Activated CD8-positive, alpha-beta memory T cell treated with anti-CD3 and anti-CD28 coated beads, Interleukin-2, amount 50 U/mL, for 4 hours (primary cell): ENCODE measurements at regions not wholly inside any gene's neighbourhood (a gene's known extent, or its start where the extent isn't known, plus 50 kb on each side); places are given as distances from the start of the nearest gene placed in this dataset.

Experiments used
- DNase-seq: peaks from one replicate; pipeline ENCODE4 v3.0.0-alpha.2; 2020

DNA sequence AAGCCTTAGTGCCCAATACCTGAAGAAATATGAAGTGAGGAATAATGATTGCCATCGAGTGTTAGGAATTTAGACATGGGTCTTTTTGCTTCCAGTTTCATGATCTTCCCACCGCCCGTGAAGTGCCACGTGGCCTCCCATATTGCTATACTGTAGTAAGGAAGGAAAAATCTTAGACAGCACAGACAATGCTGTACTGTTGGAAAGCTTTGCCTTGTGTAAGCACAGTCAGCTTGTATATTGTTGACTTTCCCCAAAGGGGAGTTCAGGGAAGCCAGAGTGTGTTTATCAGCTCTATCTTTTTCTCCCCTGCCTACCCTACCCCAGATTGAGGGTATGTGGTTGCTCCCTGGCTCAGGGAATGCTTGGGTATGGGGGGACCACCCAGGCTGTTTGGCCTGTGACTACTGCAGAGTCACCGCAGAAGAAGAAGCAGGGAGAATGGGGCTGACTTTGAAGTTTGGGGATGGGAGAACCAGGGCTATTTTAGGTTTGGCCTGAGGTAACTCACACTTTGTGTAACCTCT is 161.8 kb upstream of the MEF2C start:
- no peak for DNase-seq

DNA sequence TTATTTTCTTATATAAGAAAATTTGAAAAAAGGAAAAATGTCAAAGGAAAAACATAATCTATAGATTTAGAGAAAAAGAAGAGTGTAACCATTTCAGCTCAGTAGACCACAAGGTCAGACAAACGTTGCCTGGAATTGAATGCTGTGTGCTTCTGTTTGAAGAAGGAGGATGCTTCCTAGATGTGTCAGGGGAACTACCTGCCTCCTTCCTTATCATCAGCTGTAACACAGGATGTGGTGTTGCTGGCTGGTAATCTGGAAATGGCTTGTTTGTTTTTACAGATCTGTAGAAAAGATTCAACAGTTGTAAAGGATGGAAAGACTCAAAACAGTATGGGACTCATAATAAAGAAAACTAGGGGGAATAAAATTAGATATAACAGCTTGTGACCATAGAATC is 160.7 kb upstream of the MEF2C start:
- DNase-seq, result no peak

DNA sequence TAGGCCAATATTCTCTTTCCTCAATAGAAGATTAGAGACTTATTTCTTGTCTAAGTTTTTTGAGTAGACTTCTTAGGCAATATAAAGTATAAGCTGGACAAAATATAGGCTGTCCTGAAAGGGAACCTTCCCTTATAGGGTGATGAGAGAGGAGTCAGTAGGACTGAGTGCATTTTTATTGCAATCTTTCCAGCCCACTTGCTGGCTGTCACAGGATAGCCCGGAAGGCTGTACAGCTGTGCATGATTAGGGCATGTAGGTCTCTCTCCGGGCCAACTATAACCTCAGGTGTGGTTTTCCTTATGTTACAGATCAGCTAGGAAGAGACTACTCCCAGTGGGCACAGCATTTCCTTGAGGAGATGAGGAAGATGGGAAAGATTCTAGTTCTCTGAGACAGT is 159.8 kb upstream of the MEF2C start:
- DNase-seq, result no peak

DNA sequence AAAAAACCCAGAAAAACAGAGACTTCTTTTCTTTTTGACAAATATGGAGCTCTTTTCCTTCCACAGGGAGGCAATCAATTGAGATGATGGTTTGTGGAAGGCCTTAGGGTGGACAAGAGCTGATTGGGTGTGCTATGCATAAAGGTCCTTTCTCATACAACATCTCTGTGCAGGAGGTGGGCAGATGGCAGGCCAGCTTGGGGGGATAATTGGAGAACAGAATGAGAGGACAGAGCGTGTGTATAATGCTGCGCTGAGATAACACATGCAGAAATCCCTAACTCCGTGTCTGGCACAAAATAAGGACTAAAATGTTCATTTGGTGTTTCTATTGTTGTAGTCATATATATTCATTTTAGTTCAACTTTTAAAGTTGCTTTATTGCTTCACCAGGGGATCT is 159.0 kb upstream of the MEF2C start:
- DNase-seq, result no peak

DNA sequence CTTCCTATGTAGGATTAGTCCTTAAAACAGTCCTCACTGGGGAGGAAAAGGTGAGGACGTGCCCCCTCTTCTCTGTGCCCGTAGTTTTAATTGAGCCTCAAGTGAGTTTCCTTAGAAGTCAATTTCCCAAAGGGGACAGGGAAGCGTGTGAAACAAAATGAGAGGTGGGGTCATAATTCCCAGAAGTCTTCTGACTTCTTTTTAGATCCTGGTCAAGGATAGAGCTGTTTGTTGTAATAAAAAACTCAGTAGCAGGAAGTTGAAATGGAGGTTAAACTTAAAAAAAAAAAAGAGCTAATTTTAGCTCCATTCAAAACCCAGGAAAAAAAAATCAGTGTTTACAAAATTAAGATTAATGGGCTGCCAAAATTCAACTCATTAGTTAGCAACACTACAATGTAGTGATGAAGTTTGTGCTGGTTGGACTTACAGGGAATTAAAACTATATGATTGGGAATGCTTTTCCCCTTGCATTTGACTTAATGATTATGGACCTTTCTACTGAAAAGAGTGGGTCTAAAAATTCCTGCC is 158.3 kb upstream of the MEF2C start:
- DNase-seq, result no peak

DNA sequence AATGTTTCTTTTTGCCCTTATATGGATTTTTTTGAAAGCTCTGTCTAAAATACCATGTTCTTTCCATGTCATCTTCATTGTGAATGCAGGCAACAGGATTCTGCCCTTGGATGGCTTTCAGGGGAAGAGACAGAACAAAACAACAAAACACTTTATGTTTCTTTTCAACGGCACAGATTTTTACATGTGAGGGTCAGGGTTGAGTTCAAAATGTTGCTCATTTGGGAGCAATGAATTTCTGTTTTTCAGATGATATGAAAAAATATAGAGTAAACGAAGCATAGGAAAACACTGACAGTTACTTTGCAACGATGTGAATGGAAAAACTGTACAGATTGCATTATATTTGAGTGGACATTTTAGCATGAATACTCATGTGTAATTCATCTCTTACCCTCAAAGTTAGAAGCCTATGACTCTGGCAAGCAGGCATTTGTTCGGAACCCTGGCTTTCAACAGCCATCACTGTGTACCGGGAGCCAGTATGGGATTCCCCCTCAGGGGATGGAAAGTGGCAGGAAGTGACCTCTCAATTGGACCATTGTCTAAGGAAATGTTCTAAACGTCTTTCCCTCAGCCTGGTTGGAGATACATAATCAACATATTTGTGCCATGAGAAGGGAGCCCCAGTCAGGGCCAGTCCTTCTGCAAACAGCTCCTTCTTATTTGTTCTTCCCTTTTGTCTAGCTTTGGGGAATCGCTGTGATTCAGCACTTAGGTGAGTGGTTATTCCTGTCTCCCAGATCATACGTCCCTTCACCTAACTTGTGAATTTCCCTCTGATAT is 153.9 kb upstream of the MEF2C start:
- DNase-seq, result no peak

DNA sequence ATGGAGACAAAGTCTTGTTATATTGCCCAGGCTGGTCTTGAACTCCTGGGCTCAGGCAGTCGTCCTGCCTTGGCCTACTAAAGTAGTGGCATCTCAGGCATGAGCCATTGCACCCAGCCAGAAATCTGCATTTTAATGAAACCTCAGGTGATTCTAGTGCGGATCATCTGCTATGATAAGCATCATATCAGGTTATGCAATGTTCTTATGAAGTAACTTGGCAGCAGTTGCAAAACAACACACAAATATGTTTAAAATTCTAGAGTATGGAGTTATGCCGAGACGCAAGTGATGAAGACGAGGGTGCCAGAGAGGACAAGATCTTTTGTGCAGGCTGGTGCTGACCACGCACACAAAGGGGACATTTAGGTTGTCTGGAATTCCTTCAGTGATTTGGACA is 153.2 kb upstream of the MEF2C start:
- no peak for DNase-seq

DNA sequence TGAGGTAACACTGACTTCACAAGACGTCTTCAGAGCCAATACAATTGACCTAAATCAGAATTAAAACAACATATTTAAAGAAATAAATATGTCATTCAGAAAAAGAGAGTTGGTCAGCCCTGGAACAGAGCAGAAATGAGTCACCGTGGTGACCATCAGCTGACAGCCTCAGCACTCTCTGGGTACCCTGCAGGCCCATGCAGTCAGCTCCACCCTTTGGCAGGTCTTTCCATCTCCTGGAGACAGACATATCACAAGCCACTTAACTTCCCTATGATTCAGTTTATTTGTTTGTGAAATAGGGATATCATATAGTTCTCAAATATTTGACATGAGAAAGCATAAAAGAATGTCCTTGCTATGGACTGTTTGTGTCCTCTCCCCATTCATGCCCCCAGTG is 151.6 kb upstream of the MEF2C start:
- DNase-seq, result no peak

DNA sequence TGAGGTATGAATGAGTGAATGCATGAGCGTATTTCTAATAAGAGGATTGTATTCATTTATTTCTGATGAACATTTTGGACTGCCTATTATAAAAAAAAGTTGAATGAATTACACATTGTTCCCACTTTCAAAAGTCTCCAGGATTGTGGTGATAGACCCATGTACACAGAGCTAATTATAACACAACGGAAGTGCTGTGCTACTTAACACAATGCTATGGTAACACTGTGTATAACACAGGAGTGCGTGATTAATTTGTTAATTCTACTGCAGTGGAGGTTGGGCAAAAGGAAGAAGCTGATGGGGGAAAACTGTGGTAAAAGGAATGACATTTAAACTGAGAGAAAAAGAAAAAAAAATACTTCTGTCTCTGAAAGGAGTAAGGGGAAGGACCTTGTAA is 147.8 kb upstream of the MEF2C start:
- no peak for DNase-seq

DNA sequence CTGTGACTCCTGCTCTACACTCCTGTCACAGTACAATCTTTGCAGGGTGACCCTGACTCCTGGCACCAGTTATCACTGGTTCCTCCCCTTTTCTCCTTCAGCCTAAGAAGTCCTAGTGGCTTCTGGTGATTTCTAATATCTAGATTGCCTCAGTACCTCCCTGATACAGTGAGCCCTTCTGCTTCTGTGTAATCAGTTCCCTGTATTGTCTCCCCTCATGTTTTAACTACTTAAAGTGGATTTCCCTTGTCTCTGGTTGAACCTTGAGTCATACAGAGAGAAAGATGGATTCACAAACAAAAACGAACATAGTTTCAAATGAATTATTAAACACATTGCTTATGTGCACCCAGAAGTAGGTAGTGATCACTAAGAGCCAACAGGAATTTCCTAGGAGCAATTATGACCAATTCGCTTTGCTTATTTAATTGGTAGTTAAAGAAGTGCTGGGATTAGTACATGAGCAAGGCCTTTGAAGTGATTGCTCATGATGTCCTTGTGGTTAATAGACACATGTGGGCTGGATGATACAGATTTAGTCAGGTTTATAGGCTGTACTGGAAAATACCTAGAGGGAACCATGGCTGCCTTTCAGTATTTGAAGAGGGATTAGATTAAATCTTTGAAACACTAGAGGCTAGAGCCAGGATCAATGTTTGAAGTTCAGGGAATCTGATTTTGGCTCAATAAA is 145.8 kb upstream of the MEF2C start:
- no peak for DNase-seq

DNA sequence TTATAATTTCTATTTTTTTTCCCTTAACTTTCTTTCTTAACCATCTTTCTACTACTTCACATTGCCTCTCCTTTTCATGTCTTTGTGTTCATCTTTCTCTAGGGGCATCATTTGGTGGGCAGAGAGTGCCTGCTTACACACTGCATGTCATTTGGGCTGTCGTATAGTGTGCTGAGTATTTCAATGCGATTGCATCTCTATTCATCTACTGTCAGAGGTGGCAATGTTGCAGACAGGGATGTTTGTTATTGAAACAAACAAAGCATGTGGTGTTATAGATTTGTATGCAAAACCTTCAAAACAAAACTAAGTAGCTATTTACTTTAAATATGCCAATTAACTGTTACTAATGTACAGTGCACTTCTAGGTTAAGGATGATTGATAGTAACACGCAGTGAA is 141.1 kb upstream of the MEF2C start:
- DNase-seq, result no peak

DNA sequence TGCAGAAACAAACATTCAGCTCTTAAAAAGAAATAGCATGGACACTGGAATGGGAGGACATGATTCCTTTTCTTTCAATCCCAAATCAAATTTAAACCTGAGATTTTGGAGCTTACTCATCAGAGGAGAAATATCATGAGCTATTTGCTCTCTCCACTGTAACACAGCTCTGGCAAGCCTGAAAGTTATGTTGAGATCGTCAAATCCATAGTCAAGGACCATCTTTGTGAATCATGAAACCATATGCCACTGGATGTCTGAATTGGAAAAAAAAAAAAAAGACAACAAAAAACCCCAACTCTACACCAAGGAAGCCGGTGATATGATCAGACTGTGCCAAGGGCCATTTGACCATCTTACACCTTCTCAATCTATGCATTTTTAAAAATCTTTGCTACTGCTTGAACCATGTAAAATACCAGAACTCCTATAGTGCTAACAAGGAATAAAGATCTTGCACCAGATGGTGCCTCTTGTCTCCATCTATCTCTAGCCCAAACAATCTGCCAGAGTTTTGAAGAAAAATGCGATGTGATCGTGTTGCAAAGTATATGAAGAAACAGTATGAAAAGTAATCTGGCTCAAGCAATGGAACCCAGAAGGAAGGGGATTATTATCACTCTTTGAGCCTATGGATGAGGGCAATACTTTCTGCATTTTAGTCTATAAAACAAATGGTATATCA is 138.1 kb upstream of the MEF2C start:
- no peak for DNase-seq

DNA sequence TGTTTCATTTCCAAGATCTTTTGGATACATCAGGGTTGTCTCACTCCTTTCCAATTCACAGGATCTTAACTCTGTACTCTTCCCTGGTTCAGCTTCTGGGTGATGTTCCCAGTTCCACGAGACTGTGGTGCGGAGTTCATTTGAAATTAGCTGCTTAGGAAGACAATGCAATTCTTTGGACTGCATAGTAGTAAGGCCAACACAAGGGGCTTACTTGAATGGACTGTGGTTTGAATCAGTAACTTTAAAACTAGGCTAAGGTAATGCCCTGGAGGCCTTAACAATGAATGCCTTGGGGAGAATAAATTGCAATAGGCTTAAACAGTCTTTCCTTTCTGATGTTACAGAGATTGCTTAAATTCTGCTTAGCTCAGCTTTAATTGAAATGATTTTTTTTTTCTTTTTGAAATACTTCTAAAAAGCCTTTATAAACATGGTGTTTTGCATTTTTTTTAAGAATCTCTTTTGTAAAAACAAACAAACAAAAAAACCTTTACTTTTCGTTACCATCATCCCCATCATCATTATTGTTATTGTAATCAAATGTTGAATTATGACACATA is 133.8 kb upstream of the MEF2C start:
- no peak for DNase-seq

DNA sequence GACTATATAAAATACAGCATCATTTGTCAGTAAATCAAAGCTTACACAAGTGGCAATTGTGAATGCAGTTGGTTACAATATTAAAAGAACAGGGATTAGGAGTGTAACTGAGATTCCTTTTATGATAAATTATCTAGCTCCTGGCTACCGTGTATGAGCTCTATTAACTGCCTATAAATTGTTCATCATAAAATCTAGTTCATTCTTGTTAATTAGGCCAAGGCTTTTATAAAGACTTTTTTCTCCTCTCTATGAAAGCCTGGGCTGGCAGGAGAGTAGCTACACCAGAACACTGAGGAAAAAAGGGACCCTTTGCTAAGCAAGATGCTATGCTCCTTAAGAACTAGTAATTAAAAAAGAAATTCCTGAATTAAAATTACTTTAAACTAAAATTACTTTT is 132.4 kb upstream of the MEF2C start:
- DNase-seq, result no peak

DNA sequence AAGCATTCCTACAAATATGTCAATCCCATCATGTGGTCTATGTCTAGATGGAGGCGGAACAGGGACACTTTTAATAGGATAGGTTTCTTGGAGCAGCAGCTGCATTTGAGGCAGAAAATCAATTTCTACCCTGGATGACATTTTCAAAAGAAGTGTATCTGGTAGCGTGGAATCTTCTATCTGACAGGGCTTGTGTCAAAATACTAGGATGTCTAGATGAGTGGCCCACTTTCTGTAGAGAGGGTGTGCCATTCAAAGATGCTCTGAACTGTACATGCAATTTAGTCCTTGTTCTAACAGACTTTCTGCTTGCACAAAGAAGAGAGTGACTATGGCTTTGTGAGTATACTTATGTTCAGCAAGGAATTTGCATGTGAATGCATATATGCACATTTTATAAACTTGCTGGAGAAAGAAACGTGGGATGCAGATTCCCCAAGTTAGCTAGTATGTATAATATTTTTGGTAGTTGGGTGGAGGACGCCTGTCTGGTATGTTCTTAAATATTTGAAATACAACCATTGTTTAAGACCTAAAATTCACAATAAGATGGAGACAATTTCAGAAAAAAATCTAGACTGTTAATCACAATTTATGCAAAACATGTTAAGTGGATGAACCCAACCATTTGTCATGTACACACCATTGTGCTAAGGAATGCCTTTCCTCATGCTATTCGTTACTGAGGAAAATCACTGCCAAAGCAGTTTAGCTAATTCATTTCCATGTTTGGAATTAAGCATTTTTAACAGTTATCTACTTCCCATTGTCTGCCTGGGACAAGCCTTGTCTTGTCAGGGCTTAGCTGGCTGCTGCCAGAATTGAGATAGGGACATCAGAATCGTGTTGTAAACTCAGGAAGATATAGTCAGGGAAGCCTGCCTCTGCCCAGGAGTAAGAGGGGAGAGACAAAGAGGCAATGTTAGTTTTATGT is 129.1 kb upstream of the MEF2C start:
- no peak for DNase-seq

DNA sequence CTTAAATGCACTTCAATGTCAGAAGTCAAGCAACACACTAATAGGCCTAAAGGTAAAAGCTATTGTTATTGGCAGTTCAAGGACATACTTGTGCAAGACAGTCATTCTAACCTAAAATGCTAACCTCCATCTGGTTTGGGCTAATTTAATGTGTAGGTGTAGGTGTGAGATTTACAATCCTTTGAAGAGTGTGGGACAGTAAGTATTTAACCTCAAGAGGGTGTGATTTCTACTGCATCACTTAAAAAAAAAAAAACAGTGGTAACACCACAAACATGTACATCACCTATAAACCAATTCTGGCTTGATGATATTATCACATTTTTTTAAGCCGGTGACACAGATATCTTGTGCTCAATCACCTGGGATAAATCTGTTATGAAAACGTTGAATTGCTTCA is 127.5 kb upstream of the MEF2C start:
- DNase-seq, result no peak

DNA sequence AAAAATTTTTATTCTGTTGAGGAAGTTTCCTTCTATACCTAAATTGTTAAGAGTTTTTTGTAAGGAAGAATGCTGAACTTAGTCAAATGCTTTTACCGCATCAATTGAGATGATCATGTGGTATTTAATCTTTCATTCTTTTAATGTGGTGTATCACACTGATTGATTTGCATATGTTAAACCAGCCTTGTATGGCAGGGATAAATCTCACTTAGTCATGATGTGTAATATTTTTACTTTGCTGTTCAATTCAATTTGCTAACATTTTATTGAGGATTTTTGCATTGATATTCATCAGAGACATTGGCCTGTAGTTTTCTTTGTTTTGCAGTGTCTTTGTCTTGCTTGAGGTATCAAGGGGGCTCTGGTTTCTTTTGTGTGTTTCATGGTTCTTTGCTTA is 125.3 kb upstream of the MEF2C start:
- no peak for DNase-seq

DNA sequence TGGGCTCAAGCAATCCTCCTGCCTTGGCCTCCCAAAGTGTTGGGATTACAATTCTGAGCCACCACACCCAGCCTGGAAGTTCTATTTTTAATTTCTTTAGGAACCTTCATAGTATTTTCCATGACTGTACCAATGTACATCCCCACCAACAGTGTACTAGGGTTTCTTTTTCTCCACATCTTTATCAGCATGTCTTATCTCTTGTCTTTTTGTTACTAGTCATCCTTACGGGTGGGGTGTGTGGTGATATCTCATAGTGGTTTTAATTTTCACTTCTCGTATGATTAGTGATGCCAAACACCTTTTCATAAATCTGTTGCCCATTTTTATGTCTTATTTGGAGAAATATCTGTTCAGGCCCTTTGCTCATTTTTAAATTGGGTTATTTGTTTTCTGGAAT is 123.0 kb upstream of the MEF2C start:
- no peak for DNase-seq

DNA sequence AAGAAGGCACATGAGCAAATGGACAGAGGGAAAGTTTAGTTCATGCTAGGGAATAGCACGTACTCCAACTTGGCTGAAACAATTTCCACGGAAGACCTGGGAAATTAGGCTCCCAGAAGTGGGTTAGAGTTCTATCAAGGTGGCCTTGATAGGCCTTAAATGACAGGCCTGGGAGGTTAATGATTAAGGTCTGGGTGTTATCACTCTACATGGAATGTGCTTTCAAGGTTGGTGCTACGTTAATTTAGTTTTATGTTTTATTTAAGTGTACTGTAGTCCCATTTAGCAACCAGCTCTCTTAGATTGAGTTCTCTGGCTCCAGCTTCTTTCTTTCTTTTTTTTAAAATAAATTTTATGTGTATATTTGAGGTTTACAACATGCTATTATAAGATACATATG is 121.4 kb upstream of the MEF2C start:
- no peak for DNase-seq

DNA sequence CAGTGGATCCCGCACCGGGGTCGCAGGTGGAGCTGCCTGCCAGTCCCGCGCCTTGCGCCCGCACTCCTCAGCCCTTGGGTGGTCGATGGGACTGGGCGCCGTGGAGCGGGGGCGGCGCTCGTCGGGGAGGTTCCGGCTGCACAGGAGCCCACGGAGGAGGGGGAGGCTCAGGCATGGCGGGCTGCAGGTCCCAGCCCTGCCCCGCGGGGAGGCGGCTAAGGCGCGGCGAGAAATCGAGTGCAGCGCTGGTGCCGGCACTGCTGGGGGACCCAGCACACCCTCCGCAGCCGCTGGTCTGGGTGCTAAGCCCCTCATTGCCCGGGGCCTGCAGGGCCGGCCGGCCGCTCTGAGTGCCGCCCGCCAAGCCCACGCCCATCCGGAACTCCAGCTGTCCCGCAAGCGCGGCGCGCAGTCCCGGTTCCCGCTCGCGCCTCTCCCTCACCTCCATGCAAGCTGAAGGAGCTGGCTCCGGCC is 120.6 kb upstream of the MEF2C start:
- DNase-seq, result no peak

DNA sequence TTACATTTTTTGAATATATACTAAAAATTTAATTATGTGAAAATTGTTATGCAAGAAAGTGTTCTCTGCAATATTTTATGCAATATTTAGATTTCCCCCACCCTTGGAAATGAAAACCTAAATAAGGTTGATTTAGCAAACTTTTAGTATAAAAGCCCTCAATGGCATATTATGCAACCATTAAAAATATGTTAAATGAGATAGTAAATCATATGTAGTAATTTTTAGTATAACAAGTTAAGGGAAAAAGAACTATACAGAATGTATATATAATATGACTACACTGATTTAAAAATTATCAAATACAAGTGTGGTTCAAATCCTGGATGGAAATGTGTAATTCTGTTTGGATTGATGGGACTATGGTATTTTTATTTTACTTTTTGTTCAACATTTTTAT is 116.9 kb upstream of the MEF2C start:
- no peak for DNase-seq

DNA sequence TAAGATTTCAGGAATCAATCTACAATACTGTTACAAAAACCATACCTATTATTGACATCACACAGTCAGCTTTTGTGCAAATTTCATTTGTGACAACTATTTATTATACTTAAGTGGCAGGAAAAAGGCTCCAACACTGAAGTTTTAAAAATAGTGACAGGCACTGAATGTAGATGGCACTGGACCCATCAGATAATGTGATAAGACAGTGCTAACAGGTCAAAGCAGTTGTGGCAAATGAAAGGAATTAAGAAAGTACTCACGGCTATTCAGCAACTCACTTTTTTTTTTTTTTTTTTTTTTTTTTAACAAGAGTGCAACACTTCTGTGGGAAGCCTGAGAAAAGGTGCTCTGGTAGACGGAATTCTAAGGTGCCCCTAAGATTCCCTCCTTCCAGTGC is 115.0 kb upstream of the MEF2C start:
- no peak for DNase-seq
